GM12865 (cell line): ENCODE measurements at regions not wholly inside any gene's neighbourhood (a gene's known extent, or its start where the extent isn't known, plus 50 kb on each side); places are given as distances from the start of the nearest gene placed in this dataset.

ENCODE experiments used
- DNase-seq: peaks from one replicate; pipeline ENCODE4 v3.0.0; 2010; ENCODE audit warnings: low read depth
- H3K4me3 ChIP-seq: 2 replicates; pipeline ENCODE4 v1.5.1; 2011; ENCODE audit warnings: mild to moderate bottlenecking, low read depth, low read length, control low read depth
- CTCF ChIP-seq: IDR thresholded peaks from 2 replicates; pipeline ENCODE4 v1.5.1; 2011; ENCODE audit warnings: low read length, control low read depth, low read depth, inconsistent platforms; ENCODE audit not compliant: insufficient read depth; ENCODE audit errors: missing control alignments

- H3K4me3 ChIP-seq = no peak overlapping the region
- no peak for TF ChIP-seq CTCF
- no peak for DNase-seq
These were observed 202.9 kb upstream of the ADGRL2 start for GRCh38 chr1:81597720-81598426.

GRCh38 chr1:81596341-81596740 is 204.4 kb upstream of the ADGRL2 start:
- DNase-seq = no peak
- H3K4me3 ChIP-seq = no peak overlapping the region
- no peak for TF ChIP-seq CTCF

- no peak overlapping the region for H3K4me3 ChIP-seq
- TF ChIP-seq CTCF = no peak
- DNase-seq = no peak
These were observed 206.5 kb upstream of the ADGRL2 start for GRCh38 chr1:81594206-81594605.

- no peak overlapping the region for H3K4me3 ChIP-seq
- no peak for TF ChIP-seq CTCF
These were observed 208.5 kb upstream of the ADGRL2 start for GRCh38 chr1:81592233-81592632.

GRCh38 chr1:81590171-81590570 is 210.6 kb upstream of the ADGRL2 start:
- no peak for TF ChIP-seq CTCF
- no peak for DNase-seq
- H3K4me3 ChIP-seq = no peak overlapping the region

More at GRCh38 chr1:81592233-81592632, 208.5 kb upstream of the ADGRL2 start:
- no peak for DNase-seq

- no peak for TF ChIP-seq CTCF
- DNase-seq = no peak
- no peak overlapping the region for H3K4me3 ChIP-seq
These were observed 212.6 kb upstream of the ADGRL2 start for GRCh38 chr1:81588149-81588548.

GRCh38 chr1:81587426-81587825 is 213.3 kb upstream of the ADGRL2 start:
- no peak for DNase-seq
- no peak overlapping the region for H3K4me3 ChIP-seq
- no peak for TF ChIP-seq CTCF
